ENCODE measurements at regions not wholly inside any gene's neighbourhood (a gene's known extent, or its start where the extent isn't known, plus 50 kb on each side); places are given as distances from the start of the nearest gene placed in this dataset.

- DNase-seq: no peak
Measured at GRCh38 chr9:2984491-2984890, 140.6 kb upstream of the PUM3 start.

GRCh38 chr9:2979957-2980610 lies 136.2 kb upstream of the PUM3 start:
- DNase-seq: no peak

DNA sequence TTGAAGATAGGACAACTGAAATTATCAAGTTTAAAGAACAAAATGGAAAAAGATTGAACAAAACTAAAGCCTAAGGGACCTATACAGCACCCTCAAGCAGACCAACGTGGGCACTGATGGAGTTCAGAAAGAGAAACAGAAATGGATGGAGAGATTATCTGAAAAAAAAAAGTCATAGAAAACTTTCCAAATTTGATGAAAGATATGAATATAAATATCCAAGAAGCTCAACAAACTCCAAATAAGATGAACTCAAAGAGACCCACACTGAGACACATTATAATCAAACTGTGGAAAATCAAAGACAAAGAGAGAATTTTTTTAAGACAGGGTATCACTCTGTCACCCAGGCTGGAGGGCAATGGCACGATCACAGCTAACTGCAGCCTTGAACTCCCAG lies 128.6 kb upstream of the PUM3 start:
- no peak for DNase-seq

GRCh38 chr9:2970864-2971263 lies 127.0 kb upstream of the PUM3 start:
- no peak for DNase-seq

- DNase-seq: no peak
Measured at GRCh38 chr9:2967766-2968165, 123.9 kb upstream of the PUM3 start.

- no peak for DNase-seq
Measured at GRCh38 chr9:2966565-2967300, 122.8 kb upstream of the PUM3 start.

DNA sequence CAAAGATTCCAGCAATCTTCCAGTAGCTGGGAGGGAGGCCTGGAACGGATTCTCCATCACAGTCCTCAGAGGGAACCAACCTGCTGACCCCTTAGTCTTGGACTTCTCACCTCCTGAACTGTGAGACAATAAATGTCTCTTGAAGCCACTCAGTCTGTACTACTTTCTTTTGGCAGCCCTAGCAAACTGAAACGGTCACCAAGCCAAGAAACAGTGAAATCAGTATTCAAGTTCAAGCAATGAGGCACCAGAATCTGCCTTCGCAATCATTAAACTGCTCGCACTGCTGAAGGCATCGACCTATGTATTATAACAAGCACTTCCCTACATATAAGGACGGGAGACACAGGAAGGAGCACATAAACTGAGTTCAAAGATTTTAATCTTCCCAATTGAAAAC lies 120.6 kb upstream of the PUM3 start:
- DNase-seq: no peak

GRCh38 chr9:2963307-2963706 lies 119.4 kb upstream of the PUM3 start:
- no peak for DNase-seq

GRCh38 chr9:2962471-2963172 lies 118.7 kb upstream of the PUM3 start:
- no peak for DNase-seq

DNA sequence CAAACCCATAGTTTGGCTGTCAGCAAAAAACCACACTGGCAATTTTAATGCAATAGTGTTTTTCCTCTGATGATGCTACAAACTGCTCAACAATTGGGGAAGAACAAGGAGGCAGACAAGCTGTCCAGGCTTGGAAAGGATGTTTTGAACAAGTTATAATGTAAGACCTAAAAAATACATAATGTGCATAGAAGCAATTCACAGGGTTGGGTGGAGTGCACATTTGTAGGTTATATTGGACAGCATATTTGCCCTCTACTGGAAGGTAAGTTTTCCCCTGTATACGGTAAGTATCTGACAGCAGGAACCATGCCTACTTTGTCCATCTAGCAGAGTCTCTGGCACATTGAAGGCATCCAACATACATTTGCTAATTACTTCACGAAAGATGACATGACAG lies 114.3 kb upstream of the PUM3 start:
- no peak for DNase-seq

GRCh38 chr9:2957656-2958200 lies 113.8 kb upstream of the PUM3 start:
- no peak for DNase-seq

DNA sequence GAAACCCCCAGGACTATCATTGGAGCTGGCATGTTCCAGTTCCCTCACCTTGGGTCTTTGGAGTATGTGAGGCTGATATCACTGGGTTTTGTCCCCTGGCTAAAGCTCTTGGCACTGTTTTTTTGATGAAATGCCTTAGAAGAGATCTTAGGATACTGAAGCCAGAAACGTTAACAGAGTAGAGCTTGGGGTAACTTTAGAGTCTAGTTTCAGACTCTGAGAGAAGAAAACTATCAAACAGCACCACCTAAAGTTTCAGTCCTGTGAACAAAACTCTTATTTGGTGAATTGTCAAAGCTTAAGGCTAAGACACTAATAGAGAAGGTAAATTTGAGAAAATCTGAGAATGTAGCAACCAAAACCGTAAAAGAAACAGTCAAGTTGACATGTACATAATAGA lies 111.7 kb upstream of the PUM3 start:
- DNase-seq: no peak

- no peak for DNase-seq
Measured at GRCh38 chr9:2939368-2939767, 95.5 kb upstream of the PUM3 start.

- DNase-seq: no peak
Measured at GRCh38 chr9:2936221-2936620, 92.3 kb upstream of the PUM3 start.

DNA sequence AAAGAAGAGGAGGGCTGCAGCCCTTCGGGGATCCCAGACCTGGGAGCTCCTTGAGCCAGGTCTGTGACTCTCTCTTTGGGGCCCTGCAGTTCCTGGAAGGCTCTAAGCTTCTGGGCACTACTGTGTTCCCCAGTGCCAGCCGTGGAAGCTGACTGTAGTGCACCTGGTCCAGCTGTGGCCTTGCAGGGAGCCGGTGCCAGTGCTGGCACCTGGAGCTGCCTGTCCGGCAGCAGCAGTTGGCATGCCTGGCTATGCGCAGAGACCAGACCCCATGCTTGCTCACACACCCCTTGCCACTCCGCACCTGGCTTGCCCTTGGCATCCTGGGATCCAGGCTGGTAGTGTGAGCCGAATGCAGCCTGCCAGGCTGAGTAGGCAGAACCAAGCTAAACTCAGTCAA lies 91.0 kb upstream of the PUM3 start:
- DNase-seq: no peak

- DNase-seq: no peak
Measured at GRCh38 chr9:2934241-2934650, 90.4 kb upstream of the PUM3 start.

DNA sequence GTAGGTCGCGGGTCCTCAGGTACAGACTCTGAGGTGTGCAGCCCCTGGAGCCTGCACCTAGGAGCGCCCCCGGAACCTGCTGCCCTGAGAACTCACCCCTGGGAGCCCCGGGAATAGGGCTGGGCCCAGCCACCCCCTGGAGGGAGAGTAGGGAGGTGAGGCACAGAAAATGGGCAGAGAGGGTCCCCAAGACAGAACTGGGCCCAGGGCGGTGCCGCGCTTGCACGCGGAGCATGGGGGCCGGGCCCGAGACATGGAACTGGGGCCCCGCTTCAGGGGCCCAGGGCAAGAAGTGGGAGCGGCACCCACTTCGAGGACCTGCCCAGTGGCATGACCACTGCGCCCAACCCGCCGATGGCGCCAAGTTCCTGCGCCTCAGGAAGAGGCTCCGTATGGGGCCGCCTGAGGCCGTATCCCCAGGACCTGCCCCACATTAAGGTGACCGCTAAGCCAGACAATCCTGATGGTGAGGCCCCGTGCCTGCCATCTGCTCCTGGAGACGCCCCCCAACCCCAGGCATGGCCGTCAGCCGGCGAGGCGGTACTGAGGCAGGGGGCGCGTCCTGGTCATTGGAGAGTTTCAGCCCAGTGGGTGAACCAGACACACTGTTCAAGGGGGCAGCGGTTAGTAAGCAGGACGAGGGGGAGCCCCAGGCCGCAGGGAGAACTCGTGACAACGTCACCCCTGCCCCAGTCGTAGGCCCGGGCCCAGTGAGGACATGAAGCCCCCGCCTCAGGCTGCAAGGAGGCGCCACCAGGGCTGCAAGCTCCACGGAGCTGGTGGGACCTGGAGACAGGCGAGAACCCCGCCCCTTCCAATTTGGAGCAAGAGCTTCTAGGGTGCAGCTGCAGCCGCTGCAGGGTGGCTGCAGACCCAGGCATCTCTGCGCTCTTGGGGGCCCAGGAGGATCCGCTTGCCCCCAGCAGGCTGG lies 89.5 kb upstream of the PUM3 start:
- DNase-seq: no peak

- no peak for DNase-seq
Measured at GRCh38 chr9:2928411-2928810, 84.5 kb upstream of the PUM3 start.

- DNase-seq: no peak
Measured at GRCh38 chr9:2925016-2925415, 81.1 kb upstream of the PUM3 start.

GRCh38 chr9:2924380-2924768 lies 80.5 kb upstream of the PUM3 start:
- DNase-seq: no peak

- DNase-seq: peak; percentile 63
Measured at GRCh38 chr9:2923766-2924379, 80.0 kb upstream of the PUM3 start.

GRCh38 chr9:2919347-2919746 lies 75.5 kb upstream of the PUM3 start:
- DNase-seq: no peak

Data from NK-92 treated with Interleukin-12 subunit alpha and Interleukin-12 subunit beta, amount 100 ng/mL, for 24 hours (cell line).